Esophagus squamous epithelium (tissue), 4 donors: ENCODE measurements at regions not wholly inside any gene's neighbourhood (a gene's known extent, or its start where the extent isn't known, plus 50 kb on each side); places are given as distances from the start of the nearest gene placed in this dataset.

ENCODE experiments used
- CTCF ChIP-seq, 6 experiments: fragments of 450-650 bp in 4 of 6; fragments of 200-600 bp in 2 of 6; sonication (generic) in 2 of 6; IDR thresholded peaks; one replicate each; pipeline ENCODE4 v1.5.1; 2016 to 2019; ENCODE audit warnings: antibody characterized with exemption in 6 of 6, mild to moderate bottlenecking in 4 of 6, moderate library complexity in 4 of 6
- POLR2A ChIP-seq, 4 donors: fragments of 450-650 bp; IDR thresholded peaks; one replicate each; pipeline ENCODE4 v1.6.1; 2017; ENCODE audit warnings: antibody characterized with exemption in 4 of 4, mild to moderate bottlenecking in 4 of 4, moderate library complexity in 3 of 4

DNA sequence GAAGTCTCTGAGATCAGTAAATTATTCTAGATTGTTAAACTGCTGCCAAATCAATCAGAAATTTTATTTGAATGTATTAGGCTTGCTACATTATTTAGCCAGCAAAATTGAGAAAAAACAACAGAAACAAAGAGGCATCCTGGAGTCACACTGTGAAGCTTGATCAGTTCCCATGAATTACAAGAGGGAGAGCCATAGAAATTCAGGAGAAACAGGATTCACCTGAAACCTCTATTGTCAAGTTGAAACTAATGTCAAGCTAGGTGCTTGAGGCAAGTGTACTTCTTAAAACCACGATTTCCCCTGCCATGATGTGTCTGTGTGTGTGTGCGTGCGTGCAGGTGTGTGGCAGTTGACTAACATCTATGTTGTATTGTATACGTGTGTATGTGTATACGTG lies 439.1 kb upstream of the NOX3 start:
- TF ChIP-seq POLR2A (IDR thresholded peaks at IDR 0.05), result no peak
- TF ChIP-seq CTCF (IDR thresholded peaks at IDR 0.05), result no peak
